Activated CD4-positive, alpha-beta T cell treated with anti-CD3 and anti-CD28 coated beads, Interleukin-2, Interleukin-6, amounts not matched to agents 100 ng/mL and 50 ng/mL, durations not matched to agents 16 hours and 8 hours (primary cell): ENCODE measurements at regions not wholly inside any gene's neighbourhood (a gene's known extent, or its start where the extent isn't known, plus 50 kb on each side); places are given as distances from the start of the nearest gene placed in this dataset.
"Not testable (repeated sequence)": the region's sequence is repeated elsewhere in the genome, so short reads cannot be mapped to it uniquely, and the experiment has no call there.

Experiments used
- DNase-seq: peaks from one replicate; pipeline ENCODE4 v3.0.0-alpha.2; 2020

- no peak for DNase-seq
Measured at GRCh38 chr11:115985896-115986295, 481.7 kb upstream of the CADM1 start.

DNA sequence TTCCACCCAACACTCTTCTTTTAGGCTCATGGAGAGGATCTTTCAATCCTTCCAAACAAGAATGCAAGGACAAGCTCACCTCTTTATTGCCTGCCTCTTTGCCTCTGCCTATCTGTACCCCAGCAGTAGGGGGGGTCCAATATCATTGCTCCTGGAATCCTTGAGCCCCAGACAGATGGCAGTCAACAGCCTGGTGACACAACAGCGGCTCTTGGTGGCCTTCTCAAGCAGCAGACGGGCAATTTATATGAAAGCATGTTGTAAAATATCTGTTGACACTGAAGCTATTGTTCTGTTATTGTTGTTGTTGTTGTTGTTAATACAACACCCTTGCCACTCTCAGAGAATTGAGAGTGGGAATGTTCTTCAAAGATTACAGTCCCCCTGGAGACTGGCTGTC is 480.0 kb upstream of the CADM1 start:
- DNase-seq, result no peak

- no peak for DNase-seq
Measured at GRCh38 chr11:115982666-115983065, 478.5 kb upstream of the CADM1 start.

GRCh38 chr11:115981814-115982471 is 477.7 kb upstream of the CADM1 start:
- DNase-seq, result no peak

- DNase-seq, result no peak
Measured at GRCh38 chr11:115981104-115981481, 476.9 kb upstream of the CADM1 start.

DNA sequence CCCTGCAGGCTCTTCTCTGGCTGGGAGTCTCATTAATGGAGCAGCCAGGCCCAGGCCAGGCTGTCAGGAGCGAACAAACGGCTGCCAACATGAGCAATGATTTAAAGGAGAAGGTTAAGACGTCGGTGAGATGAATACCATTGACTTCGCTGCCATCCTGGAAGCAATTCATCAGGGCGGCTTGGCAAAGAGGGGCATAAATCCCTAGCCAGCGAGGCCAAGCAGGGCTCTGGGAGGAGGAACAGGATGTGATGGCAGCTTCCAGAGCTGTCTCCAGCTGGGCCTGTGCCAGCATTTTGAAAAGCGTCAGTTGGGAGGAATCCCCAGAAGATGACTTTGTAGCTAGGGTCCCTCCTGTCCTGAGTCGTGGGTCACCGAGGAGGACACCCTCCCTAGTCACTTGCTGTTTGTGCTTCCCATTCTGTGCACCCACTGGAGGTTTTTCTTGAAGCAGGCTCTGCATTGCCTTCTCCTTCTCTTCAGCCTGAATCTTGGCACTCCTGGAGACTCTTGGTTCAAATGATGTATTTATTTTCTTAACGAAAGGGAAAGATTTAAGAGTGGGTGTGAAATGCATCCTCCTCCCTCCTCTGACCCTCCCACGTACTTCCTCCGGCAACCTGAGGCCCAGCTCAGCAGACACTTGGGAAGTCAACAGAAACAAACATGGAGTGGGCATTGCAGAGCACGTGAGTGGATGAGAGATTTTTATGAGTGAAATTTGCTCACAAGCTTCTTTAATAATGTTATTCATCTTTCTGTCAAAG is 476.3 kb upstream of the CADM1 start:
- no peak for DNase-seq

- DNase-seq, result no peak
Measured at GRCh38 chr11:115974703-115975102, 470.5 kb upstream of the CADM1 start.

- DNase-seq, result not testable (repeated sequence)
Measured at GRCh38 chr11:115967203-115967602, 463.0 kb upstream of the CADM1 start.

GRCh38 chr11:115965767-115966504 is 461.7 kb upstream of the CADM1 start:
- no peak for DNase-seq

DNA sequence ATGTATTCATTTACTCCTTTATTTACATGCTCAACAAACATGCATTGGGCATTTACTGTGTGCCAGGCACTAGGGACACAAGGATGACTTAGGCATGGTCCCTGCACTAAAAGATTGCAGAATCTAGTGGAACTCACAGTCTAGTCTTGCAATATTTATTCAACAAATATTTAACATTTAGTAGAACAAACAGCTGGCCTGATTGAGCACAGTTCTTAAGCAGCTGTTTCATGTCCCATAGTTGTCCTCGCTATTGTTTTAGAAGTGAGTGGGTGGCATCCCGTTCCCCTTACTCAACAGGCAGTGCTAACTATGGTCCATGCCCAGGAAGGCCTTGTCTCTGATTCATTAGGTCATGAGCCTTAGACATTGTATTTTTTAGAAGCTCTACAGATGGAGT is 459.9 kb upstream of the CADM1 start:
- no peak for DNase-seq

GRCh38 chr11:115963156-115963555 is 458.9 kb upstream of the CADM1 start:
- DNase-seq, result no peak

DNA sequence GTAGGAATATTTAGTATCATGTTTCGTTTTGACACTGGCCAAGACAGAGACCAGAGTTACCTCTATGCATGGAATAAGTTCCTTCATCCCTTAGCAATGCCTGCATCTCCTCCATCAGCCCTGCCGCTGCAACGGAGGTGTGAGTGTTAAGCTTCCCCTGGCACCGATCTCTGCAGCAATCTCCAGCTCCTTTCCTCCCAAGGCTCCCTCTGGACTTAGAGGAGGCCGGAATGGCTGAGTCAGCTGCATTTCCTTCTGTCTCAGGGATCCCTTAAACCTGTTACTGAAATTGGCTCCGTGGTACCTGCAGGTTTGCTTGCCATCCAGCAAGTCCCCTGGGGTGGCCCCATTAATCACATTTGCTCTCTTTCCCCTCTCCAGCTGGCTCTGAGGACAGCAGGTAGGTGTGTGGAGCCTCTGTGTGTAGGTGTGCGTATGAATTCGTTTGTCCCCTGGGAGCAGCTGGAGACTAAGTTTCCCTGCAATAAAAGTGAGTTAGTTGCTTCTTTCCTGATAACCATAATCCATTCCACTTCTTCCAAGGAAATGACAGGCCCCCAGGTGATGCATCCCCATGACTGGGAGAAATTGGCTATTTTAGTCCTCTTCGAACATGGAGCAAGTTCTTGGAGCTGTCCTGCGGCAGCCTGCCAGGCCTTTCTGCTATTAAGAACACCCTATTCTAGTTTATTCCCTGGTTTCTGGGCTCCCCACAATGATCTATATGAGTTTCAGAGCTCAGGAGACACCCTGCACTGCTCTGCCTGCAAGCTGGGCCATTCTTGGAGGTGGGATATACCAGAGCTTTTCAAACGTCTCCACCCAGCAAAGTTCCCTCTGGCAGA is 457.2 kb upstream of the CADM1 start:
- no peak for DNase-seq

DNA sequence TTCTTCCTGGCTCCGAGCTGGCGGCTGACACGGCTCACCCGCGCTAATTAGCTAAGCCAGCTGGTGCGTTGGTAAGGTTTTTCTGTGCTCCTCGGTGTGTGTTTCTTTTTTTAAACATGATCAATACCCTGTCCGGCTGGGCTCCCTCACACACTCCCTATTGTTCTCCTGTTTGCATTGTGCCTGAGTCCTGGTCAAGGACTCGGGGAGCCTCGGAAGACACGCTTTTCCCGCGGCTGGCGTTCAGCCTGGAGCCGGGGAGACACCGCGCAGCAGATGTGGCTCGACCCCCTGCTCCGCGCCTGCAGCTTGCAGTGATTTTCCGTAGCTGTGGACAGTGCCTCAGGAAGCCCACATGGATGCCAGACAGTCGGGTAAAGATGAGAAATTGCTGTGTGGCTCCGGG is 454.9 kb upstream of the CADM1 start:
- no peak for DNase-seq

GRCh38 chr11:115958089-115959000 is 454.1 kb upstream of the CADM1 start:
- DNase-seq, result no peak

DNA sequence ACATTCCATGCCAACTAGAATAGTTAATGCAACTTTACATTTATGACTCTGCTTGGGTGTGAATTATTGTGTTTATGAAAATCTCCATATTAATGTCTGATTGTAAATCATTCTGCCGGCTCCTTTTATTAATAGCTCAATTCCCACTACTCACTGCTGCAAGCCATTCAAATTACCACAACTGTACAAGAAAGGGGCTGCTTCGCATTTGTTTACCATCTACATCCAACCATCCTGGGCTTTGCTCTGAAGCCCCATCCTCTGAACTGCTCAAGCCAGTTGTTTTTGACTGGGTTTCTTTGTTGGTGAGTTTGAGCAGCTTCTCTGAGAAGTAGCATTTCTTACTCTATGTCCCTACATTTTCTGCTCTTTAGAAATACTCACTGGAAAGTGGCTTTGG is 451.6 kb upstream of the CADM1 start:
- DNase-seq, result no peak

DNA sequence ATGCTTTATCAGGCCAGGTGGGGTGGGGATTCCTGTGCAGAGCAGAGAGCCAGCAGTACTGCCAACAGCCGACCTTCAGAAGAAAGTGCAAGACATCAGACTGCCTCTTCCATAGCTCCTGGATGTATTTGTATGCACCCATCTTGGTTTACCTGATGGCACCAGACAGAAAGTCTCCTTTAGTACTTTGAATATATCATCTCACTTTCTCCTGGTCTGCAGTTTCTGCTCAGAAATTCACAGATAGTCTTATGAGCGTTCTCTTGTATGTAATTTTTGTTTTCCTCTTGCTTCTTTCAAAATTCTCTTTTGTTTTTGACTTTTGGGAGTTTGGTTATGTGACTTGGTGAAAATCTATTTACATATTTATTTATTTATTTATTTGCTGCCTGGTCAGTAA is 446.4 kb upstream of the CADM1 start:
- DNase-seq, result no peak

DNA sequence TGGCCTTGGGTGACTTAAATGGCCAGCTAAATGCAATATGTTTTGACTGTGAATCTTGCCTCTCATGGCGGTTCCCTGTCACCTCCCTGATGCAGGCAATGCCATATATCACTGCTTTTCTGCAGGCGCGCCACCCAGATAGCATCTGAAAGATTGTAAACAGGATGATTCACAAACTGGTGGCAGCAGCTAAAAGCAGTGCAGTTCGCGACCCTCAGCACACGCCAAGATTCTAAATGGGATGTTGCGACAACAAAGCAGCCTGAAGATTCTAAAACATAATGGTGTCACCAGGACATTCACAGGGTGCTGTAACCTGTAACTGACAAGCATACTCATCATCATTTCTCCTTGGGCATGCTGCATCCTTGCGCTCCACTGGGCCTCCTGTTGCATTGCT is 440.4 kb upstream of the CADM1 start:
- DNase-seq, result no peak

DNA sequence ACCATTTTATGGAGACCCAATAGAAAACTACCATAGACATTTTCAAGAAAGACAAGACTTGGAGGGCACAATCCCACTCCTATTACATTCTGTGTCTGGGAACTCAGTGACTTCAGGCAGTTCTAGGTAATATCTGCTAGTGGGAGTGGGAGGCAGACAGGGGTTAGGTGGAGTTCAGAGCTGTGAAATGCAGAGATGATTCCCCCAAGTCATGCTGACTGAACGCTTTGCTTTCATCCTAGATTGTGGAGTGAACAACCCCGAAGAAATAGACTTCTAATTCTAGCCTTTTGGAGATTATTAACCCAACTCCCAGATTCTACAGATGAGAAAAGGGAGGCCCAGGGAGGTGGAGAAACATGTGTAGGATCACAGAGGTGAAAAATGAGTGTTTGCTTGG is 437.8 kb upstream of the CADM1 start:
- DNase-seq, result no peak

- peak; percentile 54 for DNase-seq
Measured at GRCh38 chr11:115941481-115941993, 437.3 kb upstream of the CADM1 start.

- no peak for DNase-seq
Measured at GRCh38 chr11:115941044-115941443, 436.8 kb upstream of the CADM1 start.

DNA sequence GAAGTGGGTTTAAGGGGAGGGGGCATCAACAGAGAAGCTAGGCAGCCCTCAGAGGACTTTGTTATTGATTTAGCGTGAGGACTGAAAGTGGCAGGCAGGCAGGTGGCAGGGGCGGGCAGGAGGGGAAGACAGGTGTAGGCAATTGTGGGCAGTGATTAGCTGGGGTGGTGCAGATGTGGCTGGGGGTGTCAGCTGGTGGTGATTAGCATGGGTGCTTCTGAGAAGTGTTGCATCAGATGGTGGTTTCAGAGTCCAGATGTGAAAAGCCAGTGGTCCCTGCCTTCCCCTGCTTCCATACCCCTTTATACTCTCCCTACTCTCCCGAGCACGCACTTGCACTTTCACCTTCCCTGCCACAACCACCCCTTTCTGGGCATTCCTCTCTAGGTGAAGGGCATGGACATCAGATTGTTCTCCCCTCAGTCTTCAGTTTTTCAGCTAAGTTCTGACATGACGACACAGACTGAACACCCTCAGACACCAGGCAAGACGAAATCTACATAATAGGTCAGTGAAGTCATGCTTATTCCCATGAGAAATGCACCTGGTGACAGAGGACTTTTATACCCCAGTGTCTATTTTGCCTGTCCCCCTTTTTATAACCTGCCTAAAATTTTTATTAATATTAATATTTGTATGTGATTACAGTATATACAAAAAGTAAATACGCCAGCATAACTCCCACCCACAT is 435.7 kb upstream of the CADM1 start:
- no peak for DNase-seq
